Neural progenitor cell (in vitro differentiated cells): ENCODE measurements at regions not wholly inside any gene's neighbourhood (a gene's known extent, or its start where the extent isn't known, plus 50 kb on each side); places are given as distances from the start of the nearest gene placed in this dataset.

Source experiments
- EZH2 ChIP-seq: fragments of 200-600 bp; sonication (generic); IDR thresholded peaks from 2 replicates; pipeline ENCODE4 v1.6.1; 2017; ENCODE audit warnings: antibody characterized with exemption, mild to moderate bottlenecking, moderate library complexity
- EZH2phosphoT487 ChIP-seq: fragments of 200-600 bp; sonication (generic); IDR thresholded peaks from 2 replicates; pipeline ENCODE4 v1.6.1; 2017; ENCODE audit warnings: antibody characterized with exemption
- TF ChIP-seq, protein P1 (sequence below): fragments of 200-600 bp; sonication (generic); IDR thresholded peaks from 2 replicates; pipeline ENCODE4 v1.5.1; 2017; ENCODE audit warnings: antibody characterized with exemption, mild to moderate bottlenecking

DNA sequence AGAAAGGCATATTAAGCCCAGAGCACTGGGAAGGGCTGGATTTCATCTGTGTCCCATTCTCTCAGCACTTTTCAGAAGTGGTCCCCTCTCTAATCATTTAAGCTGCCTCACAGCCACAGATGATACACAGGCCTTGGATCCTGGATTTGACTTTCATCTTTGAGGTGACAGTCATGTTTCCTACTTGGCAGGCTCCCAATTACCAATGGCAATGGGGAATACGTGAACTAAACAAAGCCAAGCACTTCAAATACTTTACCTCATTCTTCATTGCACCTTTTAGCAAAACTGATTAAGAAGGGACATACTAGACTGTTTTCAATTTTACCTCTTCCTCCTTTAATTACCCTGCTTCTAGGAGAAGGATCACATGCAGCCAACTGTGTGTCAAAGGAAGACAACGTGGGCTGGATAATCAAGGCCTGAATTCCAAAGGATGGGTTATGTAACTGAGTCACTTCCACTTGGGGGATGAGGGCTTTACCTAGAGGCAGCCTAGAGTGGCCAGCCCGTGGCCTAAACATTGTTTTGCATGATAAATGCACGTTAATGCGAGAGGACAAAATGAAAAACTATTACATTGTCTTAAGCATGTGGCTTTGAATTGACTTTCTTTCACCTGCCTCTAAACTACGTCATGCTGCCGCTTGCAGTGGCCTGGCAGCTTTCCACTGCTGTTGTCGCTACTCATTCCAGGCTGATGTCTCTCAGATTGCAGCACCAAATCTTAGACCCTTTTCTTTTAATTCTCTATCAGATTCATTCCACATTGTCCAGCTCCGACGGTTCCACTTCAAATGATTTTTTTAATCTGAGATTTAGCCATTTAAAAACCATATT is 95.0 kb downstream of the KCTD12 start:
- TF ChIP-seq, protein P1, sequence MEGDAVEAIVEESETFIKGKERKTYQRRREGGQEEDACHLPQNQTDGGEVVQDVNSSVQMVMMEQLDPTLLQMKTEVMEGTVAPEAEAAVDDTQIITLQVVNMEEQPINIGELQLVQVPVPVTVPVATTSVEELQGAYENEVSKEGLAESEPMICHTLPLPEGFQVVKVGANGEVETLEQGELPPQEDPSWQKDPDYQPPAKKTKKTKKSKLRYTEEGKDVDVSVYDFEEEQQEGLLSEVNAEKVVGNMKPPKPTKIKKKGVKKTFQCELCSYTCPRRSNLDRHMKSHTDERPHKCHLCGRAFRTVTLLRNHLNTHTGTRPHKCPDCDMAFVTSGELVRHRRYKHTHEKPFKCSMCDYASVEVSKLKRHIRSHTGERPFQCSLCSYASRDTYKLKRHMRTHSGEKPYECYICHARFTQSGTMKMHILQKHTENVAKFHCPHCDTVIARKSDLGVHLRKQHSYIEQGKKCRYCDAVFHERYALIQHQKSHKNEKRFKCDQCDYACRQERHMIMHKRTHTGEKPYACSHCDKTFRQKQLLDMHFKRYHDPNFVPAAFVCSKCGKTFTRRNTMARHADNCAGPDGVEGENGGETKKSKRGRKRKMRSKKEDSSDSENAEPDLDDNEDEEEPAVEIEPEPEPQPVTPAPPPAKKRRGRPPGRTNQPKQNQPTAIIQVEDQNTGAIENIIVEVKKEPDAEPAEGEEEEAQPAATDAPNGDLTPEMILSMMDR, result no peak
- no peak for TF ChIP-seq EZH2
- TF ChIP-seq EZH2phosphoT487, result no peak
